Esophagus muscularis mucosa (tissue), 4 donors: ENCODE measurements at regions not wholly inside any gene's neighbourhood (a gene's known extent, or its start where the extent isn't known, plus 50 kb on each side); places are given as distances from the start of the nearest gene placed in this dataset.

Experiments
- CTCF ChIP-seq, 3 experiments: fragments of 200-600 bp in 2 of 3; fragments of 450-650 bp in 1 of 3; sonication (generic) in 2 of 3; IDR thresholded peaks; one replicate each; pipeline ENCODE4 v1.5.1; 2017 to 2019; ENCODE audit warnings: antibody characterized with exemption in 3 of 3, mild to moderate bottlenecking in 2 of 3, moderate library complexity in 1 of 3
- EP300 ChIP-seq: sonication (generic); formaldehyde crosslinking; IDR thresholded peaks from one replicate; pipeline ENCODE4 v1.6.1; 2017; ENCODE audit warnings: antibody characterized with exemption
- POLR2A ChIP-seq: fragments of 450-650 bp; IDR thresholded peaks from one replicate; pipeline ENCODE4 v1.6.1; 2017; ENCODE audit warnings: antibody characterized with exemption, moderate library complexity, mild to moderate bottlenecking, low read depth
- POLR2AphosphoS5 ChIP-seq, 2 donors: sonication (generic); formaldehyde crosslinking; IDR thresholded peaks; one replicate each; pipeline ENCODE4 v1.6.1; 2017; ENCODE audit warnings: antibody characterized with exemption in 2 of 2

GRCh38 chr7:42570944-42571343 lies 333.9 kb upstream of the GLI3 start:
- no peak for TF ChIP-seq CTCF (IDR thresholded peaks at IDR 0.05)
- no peak for TF ChIP-seq POLR2A
- TF ChIP-seq POLR2AphosphoS5 (IDR thresholded peaks at IDR 0.05): no peak
- TF ChIP-seq EP300: no peak
